NCI-H2227 (cell line): ENCODE measurements at regions not wholly inside any gene's neighbourhood (a gene's known extent, or its start where the extent isn't known, plus 50 kb on each side); places are given as distances from the start of the nearest gene placed in this dataset.
"Not testable (repeated sequence)": the region's sequence is repeated elsewhere in the genome, so short reads cannot be mapped to it uniquely, and the experiment has no call there.

Experiments used
- DNase-seq: peaks from one replicate; lab custom pipeline; 2025; ENCODE audit not compliant: unreplicated experiment; lab: John Stamatoyannopoulos, UW

GRCh38 chr9:99472916-99473245, 250.8 kb downstream of the SEC61B start:
- DNase-seq = no peak

DNA sequence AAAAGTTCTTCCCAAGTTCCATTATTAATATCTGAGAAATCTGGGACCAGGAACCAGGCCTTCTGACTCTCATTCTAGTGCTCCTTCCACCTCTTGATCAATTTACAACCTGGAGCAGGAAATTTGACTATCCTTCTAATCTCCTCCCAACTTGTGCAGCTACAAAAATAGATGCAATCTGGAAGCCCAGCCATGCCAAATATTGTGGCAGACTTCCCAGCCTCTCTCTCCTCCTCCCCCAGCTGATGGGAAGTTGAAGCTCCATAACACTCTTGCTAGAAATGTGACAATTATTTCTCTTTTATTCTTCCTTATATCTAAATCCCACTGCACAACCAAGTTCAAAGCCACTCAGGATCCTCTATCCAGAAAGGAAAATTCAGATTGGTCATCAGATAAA, 252.1 kb downstream of the SEC61B start:
- DNase-seq = no peak

DNA sequence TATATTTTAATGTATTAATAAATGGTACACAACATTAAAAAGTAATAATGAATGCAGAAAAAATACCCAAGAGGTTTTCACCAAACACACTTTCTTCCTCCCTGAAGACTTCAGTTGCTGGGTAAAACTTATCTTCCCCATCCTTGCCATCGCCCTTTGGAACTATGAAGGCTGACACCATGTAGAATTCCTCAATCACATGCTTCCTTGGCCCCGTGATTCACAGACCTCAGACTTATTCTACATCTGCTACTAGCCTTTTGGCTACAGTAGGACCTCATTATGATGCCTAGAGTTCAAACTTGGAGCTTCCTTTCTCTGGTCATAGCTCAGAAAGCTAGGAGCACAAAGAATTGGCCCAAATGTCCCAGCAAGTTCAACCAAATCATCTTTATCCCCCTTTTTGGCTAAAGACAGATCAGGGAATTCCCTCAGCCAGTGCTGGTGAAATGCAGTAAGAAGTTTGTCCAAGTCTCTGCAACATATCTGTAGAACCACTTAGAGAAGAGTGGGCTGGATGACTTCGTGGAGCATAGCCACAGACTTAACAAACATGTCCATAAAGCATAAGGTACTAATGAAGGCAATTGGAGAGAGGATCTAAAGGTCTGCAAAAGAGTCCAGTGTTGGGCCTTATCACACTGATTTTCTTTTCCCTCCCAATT, 253.5 kb downstream of the SEC61B start:
- no peak for DNase-seq

DNA sequence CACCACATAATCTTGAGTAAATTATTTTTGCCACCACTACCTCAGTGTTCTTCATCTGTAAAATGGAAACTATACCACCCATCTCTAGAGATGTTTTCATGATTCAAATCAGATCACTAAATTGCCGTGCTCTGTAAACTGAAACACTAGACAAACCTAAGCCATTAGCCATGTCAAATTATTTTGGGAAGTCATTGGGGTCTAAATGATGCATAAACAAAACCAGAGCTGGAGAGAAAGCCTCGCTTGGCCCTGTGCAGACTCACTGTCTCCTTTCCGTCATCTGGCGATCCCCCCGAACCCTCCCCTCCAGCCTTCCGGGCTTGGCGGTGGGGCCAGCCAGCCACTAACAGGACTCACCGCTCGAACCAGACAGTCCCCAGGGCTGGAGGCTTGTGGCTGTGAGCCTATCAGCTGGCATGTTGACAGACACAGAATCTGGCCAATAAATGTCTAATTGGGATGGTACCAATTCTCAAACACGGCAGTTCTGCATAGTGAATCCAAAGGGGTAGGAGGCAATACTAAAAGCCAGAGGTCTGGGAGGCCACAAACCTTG, 256.5 kb downstream of the SEC61B start:
- no peak for DNase-seq

DNA sequence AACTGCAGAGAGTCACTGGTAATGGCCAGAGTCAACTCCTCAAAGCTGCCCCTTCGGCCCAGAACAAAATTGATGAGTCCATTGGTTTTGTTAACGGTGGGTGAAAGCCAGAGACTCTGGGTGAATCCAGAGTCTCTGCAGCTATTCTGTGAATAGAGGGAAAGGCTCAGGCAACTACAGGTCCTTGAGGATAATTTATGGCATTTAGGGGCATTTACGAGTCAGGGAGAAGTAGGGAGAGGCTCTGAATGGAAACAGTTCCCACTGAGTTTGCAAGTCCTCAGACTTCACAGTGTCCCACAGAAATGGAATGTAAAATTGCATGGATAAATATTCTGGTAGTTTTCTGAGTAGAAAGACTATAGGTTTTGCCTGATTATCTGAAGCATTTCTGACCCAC, 257.8 kb downstream of the SEC61B start:
- DNase-seq = no peak

GRCh38 chr9:99485459-99485858, 263.4 kb downstream of the SEC61B start:
- DNase-seq = no peak

GRCh38 chr9:99486684-99487083, 264.6 kb downstream of the SEC61B start:
- no peak for DNase-seq

DNA sequence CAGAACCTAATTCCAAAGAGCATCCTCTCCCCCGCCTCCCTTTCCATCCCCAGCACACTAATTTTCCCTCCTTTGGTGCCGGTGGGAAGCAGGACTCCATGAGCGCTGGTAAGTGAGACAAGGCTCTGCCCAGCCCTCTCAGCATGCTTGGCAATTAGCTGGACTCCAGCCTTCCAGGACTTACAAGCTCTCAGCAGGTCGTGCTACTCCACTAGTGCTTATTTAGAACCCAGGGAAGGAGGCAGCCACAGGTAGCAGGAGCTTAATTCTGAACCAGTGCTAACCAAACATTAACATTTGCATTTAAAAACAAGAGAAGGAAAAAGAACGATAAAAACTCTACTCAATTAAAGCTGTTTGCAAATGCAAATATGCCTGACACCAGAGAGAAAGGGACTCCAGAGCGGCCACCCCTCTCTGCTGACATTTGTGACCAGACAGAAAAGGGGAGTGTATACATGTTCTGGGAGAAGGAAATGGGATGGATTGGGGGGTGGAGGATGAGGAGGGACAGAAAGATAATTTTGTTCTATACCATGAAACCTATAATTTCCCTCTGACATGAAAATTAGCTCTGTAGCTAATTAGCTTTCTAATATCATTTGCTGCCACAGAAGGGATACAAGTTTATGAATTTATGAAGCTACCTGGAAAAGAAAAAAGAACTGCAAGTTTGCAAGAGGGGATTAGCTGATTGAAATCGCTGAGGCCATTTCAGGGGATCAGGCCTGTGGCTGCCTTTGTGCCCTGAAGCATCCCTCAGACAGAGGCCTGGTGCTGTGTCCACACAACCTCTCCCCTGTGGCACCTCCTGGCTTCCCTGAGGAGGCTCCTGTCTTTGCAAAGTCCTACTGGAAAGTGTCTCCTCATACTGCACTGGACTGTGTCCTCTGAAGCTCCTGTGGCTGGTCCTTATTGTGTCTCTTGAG, 266.3 kb downstream of the SEC61B start:
- DNase-seq = peak; percentile 2

- DNase-seq = no peak
These were observed 267.0 kb downstream of the SEC61B start for GRCh38 chr9:99489060-99489413.

- DNase-seq = no peak
These were observed 268.6 kb downstream of the SEC61B start for GRCh38 chr9:99490729-99491128.

GRCh38 chr9:99491408-99492158, 269.5 kb downstream of the SEC61B start:
- DNase-seq = no peak

DNA sequence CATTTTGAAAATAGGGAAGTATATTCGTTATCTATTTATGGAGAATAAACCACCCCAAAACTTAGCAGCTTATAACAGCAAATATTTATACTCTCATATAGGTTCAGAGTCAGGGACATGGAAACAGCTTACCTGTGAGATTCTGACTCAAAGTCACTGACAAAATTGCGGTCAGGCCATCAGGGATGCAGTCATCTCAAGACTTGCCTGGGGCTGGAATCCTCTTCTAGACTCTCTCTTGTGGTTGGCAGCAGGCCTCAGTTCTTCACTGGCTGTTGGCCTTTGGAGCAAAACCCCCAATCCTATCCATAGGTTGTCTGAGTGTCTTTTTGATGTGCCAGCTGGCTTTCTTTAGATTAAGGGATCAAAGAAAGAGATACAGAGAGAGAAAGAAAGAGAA, 275.6 kb downstream of the SEC61B start:
- DNase-seq = no peak

GRCh38 chr9:99498979-99499378, 276.9 kb downstream of the SEC61B start:
- not testable (repeated sequence) for DNase-seq

DNA sequence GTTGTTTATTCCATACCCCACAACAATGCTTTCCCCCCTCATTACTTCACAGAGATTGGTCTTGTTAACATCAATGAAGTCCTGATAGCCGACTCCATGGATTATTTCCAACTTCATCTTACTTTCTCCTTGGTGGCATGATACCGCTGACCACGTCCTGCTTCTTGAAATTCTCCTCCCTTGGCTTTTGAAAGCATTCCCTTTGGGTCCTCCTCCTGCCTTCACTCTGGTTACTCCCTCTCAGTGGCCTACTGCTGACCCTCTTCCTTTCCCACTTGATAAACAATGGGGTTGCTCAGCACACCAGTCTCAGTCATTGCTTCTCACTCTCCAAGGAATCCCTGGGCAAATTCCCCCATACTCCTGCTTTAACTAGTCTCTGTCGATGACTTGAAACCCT, 283.9 kb downstream of the SEC61B start:
- DNase-seq = no peak

DNA sequence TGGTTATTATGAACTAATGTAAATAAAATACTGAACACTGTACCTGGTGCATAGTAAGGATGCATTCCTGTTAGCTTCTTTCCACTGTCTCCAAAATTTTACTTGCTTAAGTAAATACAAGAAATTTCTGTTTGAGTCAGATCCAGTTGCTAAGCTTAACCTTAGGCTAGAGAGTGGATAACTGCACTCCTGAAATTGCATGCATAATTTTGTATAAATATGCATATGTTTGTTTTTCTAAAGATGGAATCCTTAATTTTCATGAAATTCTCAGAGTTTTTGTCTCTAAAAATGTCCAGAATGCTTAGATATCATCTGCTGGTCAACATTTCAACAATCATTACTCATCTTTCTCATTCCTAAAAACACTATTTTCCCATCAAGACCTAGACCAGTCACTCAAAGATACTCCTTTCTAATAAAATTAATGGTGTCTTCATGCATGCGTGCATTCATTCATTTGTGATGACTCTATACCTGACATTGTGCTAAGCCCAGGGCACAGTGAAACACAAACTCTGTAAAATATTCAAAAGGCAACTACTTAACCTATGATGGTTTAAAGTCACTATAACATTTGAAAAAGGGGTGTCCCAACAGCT, 284.8 kb downstream of the SEC61B start:
- DNase-seq = no peak

DNA sequence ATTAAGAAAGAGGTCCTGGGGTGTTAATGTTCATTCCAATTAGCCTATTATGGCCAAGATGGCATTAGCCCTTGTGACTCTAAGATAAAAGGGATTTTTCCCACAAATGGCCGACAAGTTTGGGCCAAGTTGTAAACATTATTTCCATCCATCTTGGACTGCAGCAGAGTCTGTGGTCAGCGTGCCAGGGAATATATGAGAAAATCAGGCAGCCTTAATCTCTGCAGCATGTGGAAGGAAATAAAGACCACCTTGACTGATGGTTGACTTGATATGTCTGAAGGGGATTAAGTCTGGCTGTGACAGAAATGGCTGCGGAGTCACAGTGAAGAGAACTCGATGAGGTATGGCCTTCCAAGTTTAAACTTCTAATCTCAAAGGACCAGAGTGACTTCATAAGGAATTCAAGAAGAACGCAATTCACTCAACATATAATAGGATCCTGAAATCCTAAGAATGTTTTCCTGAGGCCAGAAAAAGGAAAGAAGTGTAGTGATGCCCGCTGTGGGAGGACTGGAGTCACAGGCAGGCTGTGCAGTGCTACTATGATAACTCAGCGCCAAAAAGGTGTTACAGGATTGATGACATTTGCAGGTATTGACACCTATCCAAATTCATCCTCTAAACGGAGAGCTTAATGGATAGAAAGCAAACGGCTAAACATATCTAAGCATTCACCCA, 287.1 kb downstream of the SEC61B start:
- DNase-seq = no peak

DNA sequence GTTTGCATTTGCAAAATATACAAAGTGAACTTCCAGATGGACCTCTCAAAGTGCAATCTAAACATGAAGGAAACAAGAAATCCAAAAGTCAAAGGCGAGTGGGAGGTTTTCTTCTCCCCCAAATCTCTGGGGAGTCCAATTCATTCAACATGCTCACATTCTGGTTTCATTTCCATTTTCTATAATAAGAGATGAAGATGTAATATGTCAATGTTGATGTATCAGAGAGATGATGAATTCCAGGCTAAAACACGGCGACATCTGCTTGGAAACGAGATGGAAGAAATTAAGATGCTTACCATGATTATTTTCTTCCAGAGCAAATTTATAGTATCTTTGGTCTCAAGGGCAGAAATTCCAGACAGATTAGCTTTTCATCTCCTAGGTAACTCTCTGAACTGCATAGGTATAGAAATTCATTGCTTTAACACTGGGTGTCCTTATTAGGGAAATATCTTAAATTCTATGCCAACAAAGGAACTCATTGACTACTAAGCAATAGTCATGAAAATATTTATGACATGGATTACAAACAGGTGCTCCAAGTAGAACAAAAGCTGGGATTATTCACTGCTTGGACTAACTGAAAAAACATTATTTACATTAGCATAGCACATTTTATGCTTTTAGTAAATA, 287.9 kb downstream of the SEC61B start:
- no peak for DNase-seq

GRCh38 chr9:99511723-99512122, 289.6 kb downstream of the SEC61B start:
- no peak for DNase-seq

DNA sequence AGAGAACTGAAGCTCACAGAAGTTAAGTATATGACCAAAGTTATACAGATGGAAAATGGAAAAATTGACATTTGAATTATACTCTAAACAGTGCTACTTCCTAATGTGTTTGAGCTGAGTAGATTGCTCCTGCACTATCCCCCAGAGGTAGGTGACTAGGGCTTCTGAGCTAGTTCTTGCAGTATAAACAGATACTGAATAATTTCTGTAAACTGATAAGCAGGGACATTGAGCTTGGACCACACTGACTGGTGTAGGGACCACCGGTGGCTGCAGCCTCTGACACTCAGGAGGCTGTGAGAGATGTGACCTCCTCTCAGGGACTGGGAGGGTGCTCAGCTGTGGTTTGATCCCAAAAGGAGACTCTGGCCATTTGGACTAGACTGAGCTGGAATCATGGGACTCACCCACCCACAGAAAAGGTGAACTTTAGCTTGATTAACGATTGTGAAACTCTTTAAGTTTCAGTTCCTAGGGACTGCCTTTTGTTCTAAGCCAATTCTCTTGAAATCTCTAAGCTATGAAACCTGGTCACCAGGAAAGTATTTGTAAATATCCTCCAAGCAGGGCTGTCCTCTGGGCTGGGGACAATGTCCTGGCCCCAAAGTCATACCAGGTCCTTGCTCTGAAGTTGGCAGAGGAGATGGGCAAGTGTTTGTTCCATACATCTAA, 291.5 kb downstream of the SEC61B start:
- DNase-seq = no peak

DNA sequence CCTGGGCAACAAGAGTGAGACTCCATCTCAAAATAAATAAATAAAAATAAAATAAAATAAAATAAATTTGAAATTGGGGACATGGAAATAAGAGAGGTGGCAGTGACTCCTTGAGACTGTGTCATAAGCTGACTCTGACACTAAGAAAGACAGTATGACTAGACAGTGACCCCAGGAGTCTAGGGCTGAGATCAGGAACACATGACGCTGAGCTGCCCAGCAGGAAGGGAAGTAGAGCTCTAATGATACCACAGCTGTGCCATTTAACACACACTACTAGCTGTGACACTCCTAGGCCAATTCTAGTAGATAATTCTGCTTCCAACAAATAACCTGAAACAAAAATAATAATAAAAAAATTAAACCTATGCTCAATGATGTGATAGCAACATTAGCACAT, 293.0 kb downstream of the SEC61B start:
- no peak for DNase-seq
